Activated T-cell treated with anti-CD3 and anti-CD28 coated beads, Interleukin-2, amount 50 U/mL, for 1 hour (primary cell): ENCODE measurements at regions not wholly inside any gene's neighbourhood (a gene's known extent, or its start where the extent isn't known, plus 50 kb on each side); places are given as distances from the start of the nearest gene placed in this dataset.
"Not testable (repeated sequence)": the region's sequence is repeated elsewhere in the genome, so short reads cannot be mapped to it uniquely, and the experiment has no call there.

Experiments used
- DNase-seq: peaks from one replicate; pipeline ENCODE4 v3.0.0-alpha.2; 2020

DNA sequence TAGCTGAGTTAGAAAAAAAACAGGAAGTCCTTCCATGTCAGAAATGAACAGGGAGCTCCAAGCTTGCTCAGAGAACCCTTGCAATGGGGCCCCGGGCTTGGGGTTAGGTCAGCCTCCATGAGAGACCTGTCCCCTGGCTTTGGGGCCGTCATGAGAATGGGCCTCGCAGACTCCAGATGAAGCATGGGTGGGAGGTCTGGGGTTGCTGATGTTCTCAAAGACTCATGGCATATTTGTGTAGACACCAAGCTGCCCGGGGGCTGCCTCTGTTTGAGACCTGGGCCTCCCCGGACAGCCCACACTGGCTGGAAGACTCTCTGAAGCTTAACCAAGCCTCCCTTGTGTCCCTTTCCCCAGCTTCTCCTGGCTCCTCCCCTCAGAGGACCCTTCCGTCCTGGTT is 186.3 kb downstream of the IRX2 start:
- no peak for DNase-seq

GRCh38 chr5:2563046-2563445 is 188.4 kb downstream of the IRX2 start:
- DNase-seq: no peak

- no peak for DNase-seq
These were observed 189.4 kb downstream of the IRX2 start for GRCh38 chr5:2562036-2562435.

DNA sequence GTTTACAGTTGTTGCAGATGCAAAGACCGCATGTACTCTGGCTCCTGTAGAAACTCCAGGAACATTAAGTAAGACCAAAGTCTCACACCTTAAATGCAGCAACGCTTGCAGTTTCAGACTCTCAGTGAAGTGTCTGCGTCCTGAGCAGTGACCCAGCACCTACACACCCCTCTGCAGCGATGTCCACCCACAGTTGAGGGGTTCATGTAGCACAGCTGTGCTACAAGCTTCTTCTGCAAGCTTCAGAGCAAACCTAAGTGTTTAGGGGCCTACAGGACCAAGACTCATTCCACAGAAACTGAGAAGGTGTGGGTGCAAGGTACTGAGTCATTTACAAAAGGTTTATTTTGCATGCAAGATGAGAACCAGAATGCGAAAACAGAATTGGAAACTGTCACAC is 191.0 kb downstream of the IRX2 start:
- no peak for DNase-seq

- no peak for DNase-seq
These were observed 194.0 kb downstream of the IRX2 start for GRCh38 chr5:2557435-2557834.

DNA sequence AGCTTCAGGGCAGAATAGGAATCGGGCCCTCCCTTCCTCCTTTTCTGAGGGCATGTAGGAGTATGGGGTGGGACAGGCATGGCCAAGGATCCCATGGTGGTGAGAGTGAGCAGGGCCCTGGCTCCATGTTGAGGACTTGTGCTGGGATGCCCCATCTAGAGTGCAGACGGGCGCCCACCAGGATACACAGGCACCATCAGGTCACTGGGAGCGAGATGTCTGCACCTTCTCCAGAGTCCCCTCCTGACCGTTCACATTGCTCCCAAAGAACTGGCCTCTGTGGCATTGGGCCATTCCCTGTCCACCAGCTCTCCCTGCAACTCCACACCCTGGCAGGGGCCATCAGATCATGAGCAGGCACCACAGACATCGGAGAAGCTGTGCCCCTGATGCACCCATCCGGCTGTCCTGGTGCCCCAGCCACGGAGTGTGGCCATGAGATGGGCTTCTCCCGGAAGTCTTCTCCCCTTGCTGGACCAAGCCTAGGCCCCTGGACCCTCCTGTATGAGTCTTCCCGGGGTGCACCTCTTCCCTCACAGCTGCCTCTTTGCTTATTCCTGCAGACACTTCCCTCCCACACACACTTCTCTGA is 195.0 kb downstream of the IRX2 start:
- DNase-seq: no peak

- DNase-seq: no peak
These were observed 197.9 kb downstream of the IRX2 start for GRCh38 chr5:2553611-2554010.

DNA sequence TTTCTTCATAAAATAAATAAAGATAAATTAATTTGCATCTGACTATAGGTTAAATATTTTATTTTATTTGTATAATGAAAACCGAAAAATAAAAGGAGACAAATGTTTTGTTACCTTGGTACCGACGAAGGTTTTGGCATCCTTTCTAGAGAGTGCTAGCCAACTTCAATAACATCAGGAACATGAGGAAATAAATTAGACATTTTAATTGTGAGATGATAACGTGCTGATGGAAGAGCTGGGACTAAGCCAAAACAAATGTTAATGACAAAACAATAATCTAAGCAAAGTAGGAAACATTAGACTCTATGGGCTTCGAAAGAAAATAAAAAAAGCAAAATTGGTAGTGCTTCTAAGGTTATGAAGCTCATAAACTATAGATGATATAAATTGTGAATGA is 201.0 kb downstream of the IRX2 start:
- no peak for DNase-seq

DNA sequence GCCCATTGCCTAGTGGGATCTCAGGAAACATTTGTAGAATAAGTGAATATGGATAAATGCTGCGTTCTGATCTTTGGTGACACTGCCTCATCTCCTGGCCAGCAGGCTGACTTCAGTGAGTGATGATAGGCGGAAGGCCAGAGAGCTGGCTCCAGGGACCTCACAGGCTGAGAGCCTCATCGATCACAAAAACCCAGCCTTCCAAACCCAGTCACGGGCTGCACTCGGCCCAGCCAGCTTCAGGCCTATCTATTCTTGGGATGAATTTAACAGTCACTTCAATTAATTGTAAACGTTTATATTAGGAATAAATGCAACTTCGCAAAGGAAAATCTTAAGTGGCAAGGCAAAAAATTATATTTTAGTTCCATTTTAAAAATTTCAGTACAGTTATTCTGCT is 201.6 kb downstream of the IRX2 start:
- no peak for DNase-seq

DNA sequence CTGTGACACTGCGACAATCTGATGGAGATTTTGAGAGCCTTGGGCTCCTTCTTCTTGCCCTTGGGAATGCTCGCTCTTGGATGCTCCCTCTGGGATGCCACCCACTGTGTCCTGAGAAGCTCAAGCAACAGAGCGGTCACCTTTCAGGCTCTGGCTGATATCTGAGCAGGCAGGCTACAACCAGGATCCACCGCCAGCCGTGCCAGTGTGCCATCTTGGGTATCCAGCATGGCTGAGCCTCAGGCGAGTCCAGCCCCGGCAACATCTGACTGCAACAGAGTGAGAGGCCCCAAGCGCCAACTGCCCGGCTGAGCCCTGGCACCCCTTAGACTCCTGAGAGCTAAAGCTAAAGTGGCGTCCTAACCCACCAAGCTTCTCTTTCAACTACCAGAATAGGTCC is 202.1 kb downstream of the IRX2 start:
- no peak for DNase-seq

DNA sequence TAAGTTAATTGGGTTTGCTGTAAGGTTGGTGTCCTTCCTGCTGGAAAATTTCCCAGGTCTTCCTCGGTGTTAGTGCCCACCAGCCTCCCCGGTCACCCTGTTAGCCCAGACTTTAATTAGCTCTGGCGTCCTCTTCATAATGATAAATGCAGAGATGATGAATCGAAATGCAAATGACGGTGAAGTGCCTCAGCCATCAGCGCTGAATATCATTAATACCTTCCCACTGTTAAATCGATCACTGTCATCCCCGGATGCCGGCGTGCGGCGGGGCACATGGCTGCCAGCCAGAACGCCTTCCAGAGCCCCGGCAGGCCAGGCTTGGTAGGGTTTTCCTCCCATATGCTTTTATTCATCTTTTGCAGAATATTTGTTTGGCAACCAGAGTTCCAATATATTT is 204.5 kb downstream of the IRX2 start:
- DNase-seq: no peak

GRCh38 chr5:2544003-2544402 is 207.5 kb downstream of the IRX2 start:
- no peak for DNase-seq

- no peak for DNase-seq
These were observed 208.7 kb downstream of the IRX2 start for GRCh38 chr5:2542821-2543220.

DNA sequence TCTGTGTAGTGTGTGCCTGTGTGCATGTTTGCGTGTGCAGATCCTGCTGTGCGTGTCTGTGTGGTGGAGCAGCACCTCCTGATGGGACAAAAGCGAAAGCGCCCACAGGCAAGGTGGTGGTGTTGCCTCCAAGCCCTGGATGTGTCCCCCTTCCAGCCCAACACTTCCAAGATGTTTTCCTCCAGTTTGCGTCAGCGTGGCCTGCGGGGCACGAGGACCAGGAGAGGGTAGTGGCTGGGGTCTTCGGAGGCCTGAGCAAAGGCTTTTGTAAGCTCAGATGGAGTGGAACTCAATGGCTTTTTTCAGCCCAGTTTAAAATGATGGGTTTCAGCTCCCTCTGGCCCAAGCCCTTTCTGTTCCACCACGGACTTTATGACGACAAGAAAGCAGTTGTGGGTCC is 209.5 kb downstream of the IRX2 start:
- no peak for DNase-seq

DNA sequence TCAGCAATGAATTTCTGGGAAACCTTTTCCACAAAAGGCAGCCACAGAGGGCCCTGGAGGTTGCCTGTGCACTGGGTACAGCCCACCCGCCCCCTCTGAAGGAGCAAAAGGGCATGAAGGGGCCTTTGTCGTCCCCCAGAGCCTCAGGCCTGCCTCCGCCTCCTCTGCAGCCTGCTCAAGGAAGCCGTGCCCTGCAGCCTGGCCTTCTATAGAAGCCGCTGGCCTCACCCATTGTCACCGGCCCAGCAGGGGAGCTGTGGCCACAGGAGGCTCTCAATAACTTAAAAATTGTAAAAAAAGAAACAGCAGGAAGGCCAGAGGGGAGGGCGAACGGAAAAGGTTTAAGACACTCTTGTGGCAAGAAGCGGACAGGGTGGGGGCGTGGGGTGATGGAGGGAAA is 213.3 kb downstream of the IRX2 start:
- DNase-seq: no peak

GRCh38 chr5:2537378-2538145 is 213.9 kb downstream of the IRX2 start:
- no peak for DNase-seq

- no peak for DNase-seq
These were observed 214.7 kb downstream of the IRX2 start for GRCh38 chr5:2536632-2537377.

- DNase-seq: no peak
These were observed 216.5 kb downstream of the IRX2 start for GRCh38 chr5:2534970-2535369.

GRCh38 chr5:2534251-2534650 is 217.2 kb downstream of the IRX2 start:
- DNase-seq: no peak

GRCh38 chr5:2533848-2534247 is 217.6 kb downstream of the IRX2 start:
- not testable (repeated sequence) for DNase-seq

- no peak for DNase-seq
These were observed 218.7 kb downstream of the IRX2 start for GRCh38 chr5:2532809-2533208.

GRCh38 chr5:2531318-2531717 is 220.2 kb downstream of the IRX2 start:
- DNase-seq: no peak

GRCh38 chr5:2530609-2531008 is 220.9 kb downstream of the IRX2 start:
- DNase-seq: no peak

GRCh38 chr5:2529371-2530092 is 221.9 kb downstream of the IRX2 start:
- no peak for DNase-seq
